Uterus (tissue), 2 donors: ENCODE measurements at regions not wholly inside any gene's neighbourhood (a gene's known extent, or its start where the extent isn't known, plus 50 kb on each side); places are given as distances from the start of the nearest gene placed in this dataset.

Experiments
- CTCF ChIP-seq, 4 experiments: fragments of 200-600 bp in 2 of 4; fragments of 450-650 bp in 2 of 4; sonication (generic) in 2 of 4; IDR thresholded peaks; one replicate each; pipeline ENCODE4 v1.5.1; 2016 to 2019; ENCODE audit warnings: antibody characterized with exemption in 4 of 4, mild to moderate bottlenecking in 2 of 4, moderate library complexity in 1 of 4
- POLR2A ChIP-seq, 2 donors: fragments of 450-650 bp; IDR thresholded peaks; one replicate each; pipeline ENCODE4 v1.6.1; 2016; ENCODE audit warnings: antibody characterized with exemption in 2 of 2, mild to moderate bottlenecking in 1 of 2, moderate library complexity in 1 of 2

- TF ChIP-seq CTCF (IDR thresholded peaks at IDR 0.05) (no peak), POLR2A (IDR thresholded peaks at IDR 0.05) (no peak)
Measured at GRCh38 chr15:38072007-38072347, 137.5 kb downstream of the TMCO5A start.
